ENCODE measurements at regions not wholly inside any gene's neighbourhood (a gene's known extent, or its start where the extent isn't known, plus 50 kb on each side); places are given as distances from the start of the nearest gene placed in this dataset.

DNA sequence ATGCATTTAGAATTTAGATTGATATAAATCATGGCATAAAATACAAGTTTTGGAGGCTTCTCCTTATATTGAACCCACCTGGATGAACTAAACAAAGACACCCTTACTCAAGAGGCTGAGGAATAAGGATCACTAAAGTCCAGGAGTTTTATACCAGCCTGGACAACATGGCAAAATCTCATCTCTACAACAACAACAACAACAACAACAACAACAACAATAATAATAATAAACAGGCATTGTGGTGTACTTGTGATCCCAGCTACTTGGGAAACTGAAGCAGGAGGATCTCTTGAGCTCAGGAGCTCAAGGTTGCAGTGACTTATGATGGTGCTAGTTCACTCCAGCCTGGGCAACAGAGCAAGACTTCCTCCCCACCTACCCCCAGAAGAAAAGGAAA, 558.0 kb downstream of the TOX3 start:
- intact Hi-C loops (cut with DNase I; ENCODE audit: low total_unique reads) = no loop called here
- H3K9me3 ChIP-seq = no peaks in the 10 kb centered on the region
- no peak for DNase-seq

DNA sequence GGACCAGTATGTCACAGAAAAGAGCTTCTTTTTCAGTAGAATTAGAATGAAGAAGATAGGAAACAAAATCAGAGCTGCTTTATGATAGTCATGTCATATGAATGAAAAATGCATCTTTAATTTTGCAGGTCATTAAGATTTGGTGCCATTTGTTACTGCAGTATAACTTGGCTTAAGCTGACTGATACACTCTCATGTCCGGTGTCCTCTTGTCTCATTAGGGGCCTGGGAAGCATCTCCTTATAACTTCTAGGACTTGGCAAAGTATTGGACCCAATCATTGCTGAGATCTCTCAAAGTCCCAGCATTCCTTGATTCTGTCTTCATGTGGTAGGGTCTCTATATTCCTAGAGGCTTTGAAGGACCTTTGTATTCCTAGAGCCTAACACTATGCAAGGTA, 559.4 kb downstream of the TOX3 start:
- intact Hi-C loops (cut with DNase I; ENCODE audit: low total_unique reads) = no loop called here
- no peak overlapping the region for H3K4me3 ChIP-seq

More for the DNA sequence above, 558.0 kb downstream of the TOX3 start:
- H3K4me1 ChIP-seq = no peaks in the 10 kb centered on the region
- TF ChIP-seq POLR2A (IDR thresholded peaks at IDR 0.05) = no peak
- TF ChIP-seq, protein P1, sequence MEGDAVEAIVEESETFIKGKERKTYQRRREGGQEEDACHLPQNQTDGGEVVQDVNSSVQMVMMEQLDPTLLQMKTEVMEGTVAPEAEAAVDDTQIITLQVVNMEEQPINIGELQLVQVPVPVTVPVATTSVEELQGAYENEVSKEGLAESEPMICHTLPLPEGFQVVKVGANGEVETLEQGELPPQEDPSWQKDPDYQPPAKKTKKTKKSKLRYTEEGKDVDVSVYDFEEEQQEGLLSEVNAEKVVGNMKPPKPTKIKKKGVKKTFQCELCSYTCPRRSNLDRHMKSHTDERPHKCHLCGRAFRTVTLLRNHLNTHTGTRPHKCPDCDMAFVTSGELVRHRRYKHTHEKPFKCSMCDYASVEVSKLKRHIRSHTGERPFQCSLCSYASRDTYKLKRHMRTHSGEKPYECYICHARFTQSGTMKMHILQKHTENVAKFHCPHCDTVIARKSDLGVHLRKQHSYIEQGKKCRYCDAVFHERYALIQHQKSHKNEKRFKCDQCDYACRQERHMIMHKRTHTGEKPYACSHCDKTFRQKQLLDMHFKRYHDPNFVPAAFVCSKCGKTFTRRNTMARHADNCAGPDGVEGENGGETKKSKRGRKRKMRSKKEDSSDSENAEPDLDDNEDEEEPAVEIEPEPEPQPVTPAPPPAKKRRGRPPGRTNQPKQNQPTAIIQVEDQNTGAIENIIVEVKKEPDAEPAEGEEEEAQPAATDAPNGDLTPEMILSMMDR (IDR thresholded peaks at IDR 0.05) = no peak
- H3K27ac ChIP-seq = no peak overlapping the region
- H3K36me3 ChIP-seq = no peaks in the 10 kb centered on the region
- no peak overlapping the region for H3K4me3 ChIP-seq
- no peaks in the 10 kb centered on the region for H3K27me3 ChIP-seq

DNA sequence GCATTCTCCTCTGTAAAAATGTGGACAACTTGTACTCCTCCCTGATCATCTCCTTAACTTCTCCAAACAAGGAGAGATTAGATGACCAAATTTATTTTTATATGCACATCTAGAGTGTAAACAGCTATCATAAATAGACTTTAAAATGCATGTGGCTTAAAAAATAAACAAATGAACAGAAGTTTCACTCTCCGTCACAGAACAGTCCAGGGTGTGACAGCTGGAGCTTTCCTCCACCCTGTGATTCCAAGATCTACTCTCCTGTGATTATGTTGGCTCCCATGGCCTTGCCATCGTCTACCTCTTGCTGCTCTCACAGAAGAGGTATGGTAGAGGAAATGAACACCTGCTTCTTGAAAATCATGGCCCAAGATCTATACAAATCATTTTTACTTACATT, 560.2 kb downstream of the TOX3 start:
- intact Hi-C loops (cut with DNase I; ENCODE audit: low total_unique reads) = no loop called here
- TF ChIP-seq, protein P1 (IDR thresholded peaks at IDR 0.05) = no peak
- TF ChIP-seq POLR2A (IDR thresholded peaks at IDR 0.05) = no peak
- Histone ChIP-seq H3K36me3 (no peaks in the 10 kb centered on the region), H3K9me3 (no peaks in the 10 kb centered on the region), H3K4me3 (no peak overlapping the region), H3K4me1 (no peaks in the 10 kb centered on the region), H3K27ac (no peak overlapping the region), H3K27me3 (no peaks in the 10 kb centered on the region)
- DNase-seq = no peak

More for the DNA sequence above, 559.4 kb downstream of the TOX3 start:
- Histone ChIP-seq H3K27ac (no peak overlapping the region), H3K27me3 (no peaks in the 10 kb centered on the region), H3K4me1 (no peaks in the 10 kb centered on the region), H3K36me3 (no peaks in the 10 kb centered on the region), H3K9me3 (no peaks in the 10 kb centered on the region)
- TF ChIP-seq, protein P1 (IDR thresholded peaks at IDR 0.05) = no peak
- no peak for TF ChIP-seq POLR2A (IDR thresholded peaks at IDR 0.05)
- no peak for DNase-seq

DNA sequence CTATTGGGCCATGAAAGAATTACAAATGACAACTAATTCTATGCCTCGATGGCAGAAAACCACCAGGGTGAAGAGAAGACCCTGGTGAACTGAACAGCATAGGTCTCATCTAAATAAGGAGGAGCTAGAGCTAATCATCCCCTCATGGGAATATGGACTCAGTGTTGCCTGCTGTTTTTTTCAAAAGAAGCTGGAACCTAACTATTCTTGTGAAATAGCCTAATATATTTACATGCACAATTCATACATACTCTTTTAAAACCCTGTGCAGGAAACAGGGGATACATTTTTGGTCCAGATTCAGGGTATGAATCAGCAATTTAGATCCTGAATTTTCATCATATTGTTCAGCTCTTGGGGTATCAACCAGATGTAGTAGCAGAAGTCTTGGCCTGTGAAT, 560.6 kb downstream of the TOX3 start:
- intact Hi-C loops (cut with DNase I; ENCODE audit: low total_unique reads) = no loop called here
- no peaks in the 10 kb centered on the region for H3K9me3 ChIP-seq
- H3K27me3 ChIP-seq = no peaks in the 10 kb centered on the region
- TF ChIP-seq, protein P1 (IDR thresholded peaks at IDR 0.05) = no peak
- TF ChIP-seq POLR2A (IDR thresholded peaks at IDR 0.05) = no peak
- no peaks in the 10 kb centered on the region for H3K36me3 ChIP-seq
- DNase-seq = no peak
- no peaks in the 10 kb centered on the region for H3K4me1 ChIP-seq
- no peak overlapping the region for H3K4me3 ChIP-seq
- H3K27ac ChIP-seq = no peak overlapping the region

DNA sequence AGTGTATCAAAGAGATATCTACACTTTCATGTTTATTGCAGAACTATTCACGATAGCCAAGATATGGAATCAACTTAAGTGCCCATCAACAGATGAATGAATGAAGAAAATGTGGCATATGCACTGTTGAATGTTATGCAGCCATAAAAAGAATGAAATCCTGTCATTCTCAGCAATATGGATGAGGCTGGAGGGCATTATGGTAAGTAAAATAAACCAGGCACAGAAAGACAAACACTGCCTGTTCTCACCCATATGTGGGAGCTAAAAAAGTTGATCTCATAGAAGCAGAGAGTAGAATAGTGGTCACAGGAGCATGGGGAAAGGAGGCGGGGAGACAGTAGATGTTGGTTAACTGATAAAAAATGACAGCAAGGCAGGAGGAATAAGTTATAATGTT, 561.8 kb downstream of the TOX3 start:
- Histone ChIP-seq H3K27me3 (no peaks in the 10 kb centered on the region), H3K4me3 (no peak overlapping the region), H3K9me3 (no peaks in the 10 kb centered on the region), H3K4me1 (no peaks in the 10 kb centered on the region), H3K36me3 (no peaks in the 10 kb centered on the region), H3K27ac (no peak overlapping the region)
- intact Hi-C loops (cut with DNase I; ENCODE audit: low total_unique reads) = no loop called here
- no peak for DNase-seq
- TF ChIP-seq, protein P1 (IDR thresholded peaks at IDR 0.05) = no peak
- no peak for TF ChIP-seq POLR2A (IDR thresholded peaks at IDR 0.05)

All from uterus (tissue), 3 donors.